ENCODE measurements at regions not wholly inside any gene's neighbourhood (a gene's known extent, or its start where the extent isn't known, plus 50 kb on each side); places are given as distances from the start of the nearest gene placed in this dataset.
"Not testable (repeated sequence)": the region's sequence is repeated elsewhere in the genome, so short reads cannot be mapped to it uniquely, and the experiment has no call there.

GRCh38 chr1:184851822-184852746, 97.4 kb upstream of the EDEM3 start:
- H3K36me3 ChIP-seq (ENCODE audit: insufficient read depth, low read depth, low read length) = no peaks in the 10 kb centered on the region
- H3K9me3 ChIP-seq (ENCODE audit: insufficient read depth, low read depth, low read length) = no peaks in the 10 kb centered on the region

GRCh38 chr1:184843732-184844495, 89.3 kb upstream of the EDEM3 start:
- Histone ChIP-seq H3K27me3 (ENCODE audit: insufficient read depth, low read length) (no peaks in the 10 kb centered on the region), H3K9ac (ENCODE audit: low read depth, low read length) (no peak overlapping the region), H3K36me3 (ENCODE audit: insufficient read depth, low read depth, low read length) (no peaks in the 10 kb centered on the region), H3K4me1 (ENCODE audit: insufficient read depth, low read length) (no peaks in the 10 kb centered on the region), H3K9me3 (ENCODE audit: insufficient read depth, low read depth, low read length) (no peaks in the 10 kb centered on the region), H3K4me3 (ENCODE audit: low read length) (no peak overlapping the region), H3K27ac (ENCODE audit: low read length) (no peak overlapping the region)

More at GRCh38 chr1:184851822-184852746, 97.4 kb upstream of the EDEM3 start:
- Histone ChIP-seq H3K27me3 (ENCODE audit: insufficient read depth, low read length) (no peaks in the 10 kb centered on the region), H3K9ac (ENCODE audit: low read depth, low read length) (no peak overlapping the region), H3K4me3 (ENCODE audit: low read length) (no peak overlapping the region), H3K4me1 (ENCODE audit: insufficient read depth, low read length) (peaks cover 5% of the 10 kb centered on the region; the same call in 1 of the 2 replicates), H3K27ac (ENCODE audit: low read length) (no peak overlapping the region)

- no peak overlapping the region for H3K27ac ChIP-seq (ENCODE audit: low read length)
- no peaks in the 10 kb centered on the region for H3K36me3 ChIP-seq (ENCODE audit: insufficient read depth, low read depth, low read length)
- no peak overlapping the region for H3K9ac ChIP-seq (ENCODE audit: low read depth, low read length)
- no peaks in the 10 kb centered on the region for H3K27me3 ChIP-seq (ENCODE audit: insufficient read depth, low read length)
- no peak overlapping the region for H3K4me3 ChIP-seq (ENCODE audit: low read length)
- H3K9me3 ChIP-seq (ENCODE audit: insufficient read depth, low read depth, low read length) = no peaks in the 10 kb centered on the region
- H3K4me1 ChIP-seq (ENCODE audit: insufficient read depth, low read length) = no peaks in the 10 kb centered on the region
Observed at GRCh38 chr1:184840596-184840995, 85.9 kb upstream of the EDEM3 start.

- Histone ChIP-seq H3K27me3 (ENCODE audit: insufficient read depth, low read length) (no peaks in the 10 kb centered on the region), H3K36me3 (ENCODE audit: insufficient read depth, low read depth, low read length) (no peaks in the 10 kb centered on the region), H3K9me3 (ENCODE audit: insufficient read depth, low read depth, low read length) (no peaks in the 10 kb centered on the region), H3K9ac (ENCODE audit: low read depth, low read length) (no peak overlapping the region), H3K4me3 (ENCODE audit: low read length) (no peak overlapping the region), H3K4me1 (ENCODE audit: insufficient read depth, low read length) (no peaks in the 10 kb centered on the region), H3K27ac (ENCODE audit: low read length) (no peak overlapping the region)
Observed at GRCh38 chr1:184838504-184838951, 83.9 kb upstream of the EDEM3 start.

DNA sequence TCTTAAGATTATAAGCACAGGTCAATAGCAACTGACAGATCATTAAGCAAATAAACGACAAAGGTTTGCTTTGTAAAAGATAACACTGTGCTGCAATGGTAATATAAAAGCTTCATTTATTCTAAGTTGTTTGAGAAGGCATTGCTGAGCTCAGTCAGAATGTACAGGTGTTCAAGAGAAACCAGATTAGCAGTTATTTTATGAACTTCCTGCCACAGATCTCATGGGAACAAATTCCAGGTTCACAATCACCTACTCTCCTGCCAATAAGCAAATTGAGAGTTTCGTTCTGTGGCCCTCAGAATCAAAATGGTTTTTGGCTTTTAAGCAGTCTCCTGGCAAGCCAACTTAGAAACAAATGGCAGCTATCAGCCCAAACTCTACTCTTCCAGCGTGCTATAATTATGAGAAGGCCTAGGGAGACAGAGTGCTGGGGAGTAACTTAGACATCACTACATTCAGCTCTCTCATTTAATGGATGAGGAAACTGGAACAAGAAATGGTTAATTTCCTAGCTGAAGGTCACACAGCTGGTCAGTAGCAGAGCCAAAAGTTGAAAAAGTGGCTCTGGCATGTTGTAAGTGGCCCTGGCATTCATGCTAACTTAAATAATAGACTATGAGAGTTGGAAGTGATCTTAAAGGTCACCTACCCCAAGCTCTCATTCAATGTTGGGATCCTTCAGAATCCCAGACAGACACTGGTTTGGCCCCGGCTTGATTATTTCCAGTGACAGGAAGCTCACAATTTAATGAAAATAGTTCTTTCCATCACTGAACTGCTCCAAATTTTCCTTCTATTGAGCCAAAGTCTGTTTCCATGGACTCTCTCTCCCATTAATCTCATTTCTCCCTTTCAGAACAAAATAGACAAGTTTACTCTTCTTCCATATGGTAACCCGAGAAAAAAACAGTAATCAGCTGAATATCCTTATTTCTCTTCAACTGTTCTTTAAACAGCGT, 82.6 kb upstream of the EDEM3 start:
- H3K4me3 ChIP-seq (ENCODE audit: low read length) = no peak overlapping the region
- no peaks in the 10 kb centered on the region for H3K9me3 ChIP-seq (ENCODE audit: insufficient read depth, low read depth, low read length)
- no peak overlapping the region for H3K9ac ChIP-seq (ENCODE audit: low read depth, low read length)
- H3K36me3 ChIP-seq (ENCODE audit: insufficient read depth, low read depth, low read length) = no peaks in the 10 kb centered on the region
- no peak overlapping the region for H3K27ac ChIP-seq (ENCODE audit: low read length)
- H3K27me3 ChIP-seq (ENCODE audit: insufficient read depth, low read length) = no peaks in the 10 kb centered on the region
- no peaks in the 10 kb centered on the region for H3K4me1 ChIP-seq (ENCODE audit: insufficient read depth, low read length)

DNA sequence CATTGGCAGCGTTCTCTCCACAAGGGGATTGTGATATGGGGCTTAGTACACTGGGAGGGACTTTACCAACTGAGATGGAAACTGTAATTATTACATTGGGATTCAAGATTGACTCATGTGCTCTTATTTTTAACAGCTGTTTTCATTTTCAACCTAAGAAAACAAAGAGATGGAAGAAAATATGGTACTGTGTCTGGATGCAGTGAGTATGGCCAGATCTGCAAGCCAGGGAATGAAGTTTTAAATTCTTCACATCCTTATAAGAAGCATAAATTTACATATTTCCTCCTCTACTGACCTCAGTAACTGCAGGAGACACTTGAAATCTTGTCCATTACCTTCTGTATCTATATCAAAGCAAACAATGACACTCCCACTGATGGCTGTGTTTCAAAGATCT, 81.5 kb upstream of the EDEM3 start:
- Histone ChIP-seq H3K4me3 (ENCODE audit: low read length) (no peak overlapping the region), H3K27me3 (ENCODE audit: insufficient read depth, low read length) (no peaks in the 10 kb centered on the region), H3K9ac (ENCODE audit: low read depth, low read length) (no peak overlapping the region), H3K36me3 (ENCODE audit: insufficient read depth, low read depth, low read length) (no peaks in the 10 kb centered on the region), H3K9me3 (ENCODE audit: insufficient read depth, low read depth, low read length) (no peaks in the 10 kb centered on the region), H3K4me1 (ENCODE audit: insufficient read depth, low read length) (no peaks in the 10 kb centered on the region), H3K27ac (ENCODE audit: low read length) (no peak overlapping the region)

DNA sequence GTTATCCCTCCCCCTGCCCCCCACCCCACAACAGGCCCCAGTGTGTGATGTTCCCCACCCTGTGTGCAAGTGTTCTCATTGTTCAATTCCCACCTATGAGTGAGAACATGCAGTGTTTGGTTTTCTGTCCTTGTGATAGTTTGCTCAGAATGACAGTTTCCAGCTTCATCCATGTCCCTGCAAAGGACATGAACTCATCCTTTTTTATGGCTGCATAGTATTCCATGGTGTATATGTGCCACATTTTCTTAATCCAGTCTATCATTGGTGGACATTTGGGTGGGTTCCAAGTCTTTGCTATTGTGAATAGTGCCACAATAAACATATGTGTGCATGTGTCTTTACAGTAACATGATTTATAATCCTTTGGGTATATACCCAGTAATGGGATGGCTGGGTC, 79.3 kb upstream of the EDEM3 start:
- H3K4me3 ChIP-seq (ENCODE audit: low read length); H3K27ac ChIP-seq (ENCODE audit: low read length); H3K4me1 ChIP-seq (ENCODE audit: insufficient read depth, low read length); H3K27me3 ChIP-seq (ENCODE audit: insufficient read depth, low read length); H3K9me3 ChIP-seq (ENCODE audit: insufficient read depth, low read depth, low read length); H3K36me3 ChIP-seq (ENCODE audit: insufficient read depth, low read depth, low read length); H3K9ac ChIP-seq (ENCODE audit: low read depth, low read length): not testable (repeated sequence)

- no peak overlapping the region for H3K27ac ChIP-seq (ENCODE audit: low read length)
- H3K9me3 ChIP-seq (ENCODE audit: insufficient read depth, low read depth, low read length) = no peaks in the 10 kb centered on the region
- no peaks in the 10 kb centered on the region for H3K36me3 ChIP-seq (ENCODE audit: insufficient read depth, low read depth, low read length)
- H3K4me1 ChIP-seq (ENCODE audit: insufficient read depth, low read length) = no peaks in the 10 kb centered on the region
- no peaks in the 10 kb centered on the region for H3K27me3 ChIP-seq (ENCODE audit: insufficient read depth, low read length)
- H3K4me3 ChIP-seq (ENCODE audit: low read length) = no peak overlapping the region
- H3K9ac ChIP-seq (ENCODE audit: low read depth, low read length) = no peak overlapping the region
Observed at GRCh38 chr1:184832517-184832916, 77.9 kb upstream of the EDEM3 start.

DNA sequence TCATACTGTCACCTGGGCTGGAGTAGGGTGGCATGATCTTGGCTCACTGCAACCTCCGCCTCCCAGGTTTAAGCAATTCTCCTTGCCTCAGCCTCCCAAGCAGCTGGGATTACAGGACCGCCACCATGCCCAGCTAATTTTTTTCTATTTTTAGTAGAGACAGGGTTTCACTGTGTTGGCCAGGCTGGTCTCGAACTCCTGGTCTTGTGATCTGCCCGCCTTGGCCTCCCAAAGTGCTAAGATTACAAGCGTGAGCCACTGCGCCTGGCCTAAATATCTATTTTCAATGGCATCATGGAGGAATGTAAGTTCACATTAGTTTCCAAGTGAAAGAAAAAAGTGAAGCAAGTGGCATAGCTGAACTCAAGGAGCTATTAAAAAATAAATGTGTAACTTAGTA, 74.8 kb upstream of the EDEM3 start:
- not testable (repeated sequence) for H3K9ac ChIP-seq (ENCODE audit: low read depth, low read length); H3K9me3 ChIP-seq (ENCODE audit: insufficient read depth, low read depth, low read length); H3K4me1 ChIP-seq (ENCODE audit: insufficient read depth, low read length); H3K27ac ChIP-seq (ENCODE audit: low read length); H3K36me3 ChIP-seq (ENCODE audit: insufficient read depth, low read depth, low read length); H3K27me3 ChIP-seq (ENCODE audit: insufficient read depth, low read length); H3K4me3 ChIP-seq (ENCODE audit: low read length)

DNA sequence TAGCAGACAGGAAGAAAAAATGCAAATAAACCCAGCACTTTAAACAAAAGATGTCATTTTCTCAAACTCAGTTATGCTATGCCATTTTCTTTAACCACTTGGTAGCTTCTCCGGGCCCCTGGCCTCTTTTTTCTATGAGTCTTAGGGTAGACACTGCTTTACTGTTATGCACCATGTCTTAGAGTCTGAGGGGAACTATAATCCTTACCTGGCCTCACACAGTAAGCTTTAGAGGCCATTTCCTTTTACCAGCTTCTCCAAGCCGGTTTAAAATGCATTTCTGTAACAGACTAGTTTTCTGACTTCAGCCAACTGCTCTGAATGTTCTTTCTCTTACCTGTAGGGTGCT, 73.7 kb upstream of the EDEM3 start:
- Histone ChIP-seq H3K27ac (ENCODE audit: low read length) (no peak overlapping the region), H3K4me3 (ENCODE audit: low read length) (no peak overlapping the region), H3K4me1 (ENCODE audit: insufficient read depth, low read length) (no peaks in the 10 kb centered on the region), H3K9ac (ENCODE audit: low read depth, low read length) (no peak overlapping the region), H3K9me3 (ENCODE audit: insufficient read depth, low read depth, low read length) (no peaks in the 10 kb centered on the region), H3K27me3 (ENCODE audit: insufficient read depth, low read length) (no peaks in the 10 kb centered on the region), H3K36me3 (ENCODE audit: insufficient read depth, low read depth, low read length) (no peaks in the 10 kb centered on the region)

- Histone ChIP-seq H3K9me3 (ENCODE audit: insufficient read depth, low read depth, low read length) (no peaks in the 10 kb centered on the region), H3K27ac (ENCODE audit: low read length) (no peak overlapping the region), H3K36me3 (ENCODE audit: insufficient read depth, low read depth, low read length) (no peaks in the 10 kb centered on the region; the same call in 1 of the 2 replicates), H3K9ac (ENCODE audit: low read depth, low read length) (no peak overlapping the region), H3K27me3 (ENCODE audit: insufficient read depth, low read length) (no peaks in the 10 kb centered on the region), H3K4me1 (ENCODE audit: insufficient read depth, low read length) (no peaks in the 10 kb centered on the region), H3K4me3 (ENCODE audit: low read length) (no peak overlapping the region)
Observed at GRCh38 chr1:184827600-184828368, 73.1 kb upstream of the EDEM3 start.
